ENCODE measurements at regions not wholly inside any gene's neighbourhood (a gene's known extent, or its start where the extent isn't known, plus 50 kb on each side); places are given as distances from the start of the nearest gene placed in this dataset.

- TF ChIP-seq, protein P1, sequence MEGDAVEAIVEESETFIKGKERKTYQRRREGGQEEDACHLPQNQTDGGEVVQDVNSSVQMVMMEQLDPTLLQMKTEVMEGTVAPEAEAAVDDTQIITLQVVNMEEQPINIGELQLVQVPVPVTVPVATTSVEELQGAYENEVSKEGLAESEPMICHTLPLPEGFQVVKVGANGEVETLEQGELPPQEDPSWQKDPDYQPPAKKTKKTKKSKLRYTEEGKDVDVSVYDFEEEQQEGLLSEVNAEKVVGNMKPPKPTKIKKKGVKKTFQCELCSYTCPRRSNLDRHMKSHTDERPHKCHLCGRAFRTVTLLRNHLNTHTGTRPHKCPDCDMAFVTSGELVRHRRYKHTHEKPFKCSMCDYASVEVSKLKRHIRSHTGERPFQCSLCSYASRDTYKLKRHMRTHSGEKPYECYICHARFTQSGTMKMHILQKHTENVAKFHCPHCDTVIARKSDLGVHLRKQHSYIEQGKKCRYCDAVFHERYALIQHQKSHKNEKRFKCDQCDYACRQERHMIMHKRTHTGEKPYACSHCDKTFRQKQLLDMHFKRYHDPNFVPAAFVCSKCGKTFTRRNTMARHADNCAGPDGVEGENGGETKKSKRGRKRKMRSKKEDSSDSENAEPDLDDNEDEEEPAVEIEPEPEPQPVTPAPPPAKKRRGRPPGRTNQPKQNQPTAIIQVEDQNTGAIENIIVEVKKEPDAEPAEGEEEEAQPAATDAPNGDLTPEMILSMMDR (IDR thresholded peaks at IDR 0.05), result no peak
- no peak for TF ChIP-seq POLR2A (IDR thresholded peaks at IDR 0.05)
Measured at GRCh38 chr1:182309631-182310351, 81.8 kb downstream of the GLUL start.
